ENCODE measurements at regions not wholly inside any gene's neighbourhood (a gene's known extent, or its start where the extent isn't known, plus 50 kb on each side); places are given as distances from the start of the nearest gene placed in this dataset.

- Histone ChIP-seq H3K9me3 (no peaks in the 10 kb centered on the region), H3K4me3 (no peak overlapping the region), H3K36me3 (no peaks in the 10 kb centered on the region), H3K27me3 (ENCODE audit: low read depth) (no peaks in the 10 kb centered on the region), H3K4me1 (no peaks in the 10 kb centered on the region), H3K27ac (no peak overlapping the region)
- DNase-seq (no peak), ATAC-seq (no peak)
- intact Hi-C loops (cut with DNase I), result no loop called here
- no peak for TF ChIP-seq CTCF (IDR thresholded peaks at IDR 0.05)
These were observed 241.8 kb upstream of the SLCO3A1 start for GRCh38 chr15:91611561-91612323.

- Histone ChIP-seq H3K36me3 (no peaks in the 10 kb centered on the region), H3K27ac (no peak overlapping the region), H3K27me3 (ENCODE audit: low read depth) (no peaks in the 10 kb centered on the region), H3K9me3 (no peaks in the 10 kb centered on the region), H3K4me3 (no peak overlapping the region), H3K4me1 (no peaks in the 10 kb centered on the region)
- DNase-seq (no peak), ATAC-seq (no peak)
- TF ChIP-seq CTCF (IDR thresholded peaks at IDR 0.05), result no peak
- intact Hi-C loops (cut with DNase I), result no loop called here
These were observed 233.3 kb upstream of the SLCO3A1 start for GRCh38 chr15:91620229-91620628.

GRCh38 chr15:91622235-91622634, 231.3 kb upstream of the SLCO3A1 start:
- DNase-seq, result no peak
- no peak overlapping the region for H3K27ac ChIP-seq
- no peak overlapping the region for H3K4me3 ChIP-seq
- no peak for ATAC-seq
- no peaks in the 10 kb centered on the region for H3K36me3 ChIP-seq
- no peak for TF ChIP-seq CTCF (IDR thresholded peaks at IDR 0.05)
- no peaks in the 10 kb centered on the region for H3K4me1 ChIP-seq
- H3K27me3 ChIP-seq (ENCODE audit: low read depth), result no peaks in the 10 kb centered on the region
- H3K9me3 ChIP-seq, result no peaks in the 10 kb centered on the region
- intact Hi-C loops (cut with DNase I), result no loop called here

- Histone ChIP-seq H3K9me3 (no peaks in the 10 kb centered on the region), H3K4me1 (no peaks in the 10 kb centered on the region), H3K4me3 (no peak overlapping the region), H3K27ac (no peak overlapping the region), H3K36me3 (no peaks in the 10 kb centered on the region), H3K27me3 (ENCODE audit: low read depth) (no peaks in the 10 kb centered on the region)
- ATAC-seq (no peak), DNase-seq (no peak)
- no peak for TF ChIP-seq CTCF (IDR thresholded peaks at IDR 0.05)
- intact Hi-C loops (cut with DNase I), result no loop called here
These were observed 230.7 kb upstream of the SLCO3A1 start for GRCh38 chr15:91622711-91623342.

GRCh38 chr15:91624353-91624968, 229.0 kb upstream of the SLCO3A1 start:
- ATAC-seq, result no peak
- DNase-seq, result no peak
- Histone ChIP-seq H3K4me3 (no peak overlapping the region), H3K36me3 (no peaks in the 10 kb centered on the region), H3K9me3 (no peaks in the 10 kb centered on the region), H3K27ac (no peak overlapping the region), H3K4me1 (no peaks in the 10 kb centered on the region), H3K27me3 (ENCODE audit: low read depth) (no peaks in the 10 kb centered on the region)
- intact Hi-C loops (cut with DNase I), result no loop called here
- no peak for TF ChIP-seq CTCF (IDR thresholded peaks at IDR 0.05)

Measured in lower lobe of right lung (tissue), 2 donors.